NT2/D1 (cell line): ENCODE measurements at regions not wholly inside any gene's neighbourhood (a gene's known extent, or its start where the extent isn't known, plus 50 kb on each side); places are given as distances from the start of the nearest gene placed in this dataset.

Experiments
- DNase-seq: peaks from one replicate; pipeline ENCODE4 v3.0.0-alpha.2; 2011; ENCODE audit warnings: low read depth, low spot score
- H3K27me3 ChIP-seq: 2 replicates; pipeline ENCODE4 v1.6.0; 2011; ENCODE audit warnings: mild to moderate bottlenecking; ENCODE audit not compliant: insufficient read length, insufficient read depth
- H3K36me3 ChIP-seq: 2 replicates; pipeline ENCODE4 v1.6.1; 2011; ENCODE audit warnings: mild to moderate bottlenecking, low read length, mixed read lengths; ENCODE audit not compliant: insufficient read depth, insufficient read length
- H3K4me1 ChIP-seq: 2 replicates; pipeline ENCODE4 v1.5.1; 2011; ENCODE audit not compliant: insufficient read depth, insufficient read length
- H3K4me3 ChIP-seq: 2 replicates; pipeline ENCODE4 v1.5.1; 2011; ENCODE audit warnings: low read depth; ENCODE audit not compliant: insufficient read length
- H3K9ac ChIP-seq: 2 replicates; pipeline ENCODE4 v1.6.0; 2011; ENCODE audit warnings: low read depth; ENCODE audit not compliant: insufficient read length
- H3K9me3 ChIP-seq: 2 replicates; pipeline ENCODE4 v1.5.1; 2011; ENCODE audit warnings: mild to moderate bottlenecking, low read length; ENCODE audit not compliant: insufficient read depth
- SUZ12 ChIP-seq: IDR thresholded peaks from 2 replicates; pipeline ENCODE4 v1.6.1; 2011; ENCODE audit not compliant: insufficient read length, insufficient read depth; ENCODE audit errors: extremely low read depth
- YY1 ChIP-seq: IDR thresholded peaks from 2 replicates; pipeline ENCODE4 v1.6.1; 2011; ENCODE audit not compliant: insufficient read length, insufficient read depth
- ZNF274 ChIP-seq: IDR thresholded peaks from 2 replicates; pipeline ENCODE4 v1.6.1; 2011; ENCODE audit warnings: mild to moderate bottlenecking, low read depth, low read length

- DNase-seq = no peak
- Histone ChIP-seq H3K4me3 (no peak overlapping the region), H3K27me3 (no peaks in the 10 kb centered on the region), H3K36me3 (no peaks in the 10 kb centered on the region), H3K4me1 (no peaks in the 10 kb centered on the region), H3K9ac (no peak overlapping the region), H3K9me3 (no peaks in the 10 kb centered on the region)
- TF ChIP-seq ZNF274 = no peak
- TF ChIP-seq YY1 = no peak
- TF ChIP-seq SUZ12 = no peak
Measured at GRCh38 chr5:21168557-21168956, 1180.6 kb upstream of the CDH18 start.

GRCh38 chr5:21165344-21165743 is 1177.3 kb upstream of the CDH18 start:
- TF ChIP-seq ZNF274 (no peak), SUZ12 (no peak), YY1 (no peak)
- H3K9me3 ChIP-seq = no peaks in the 10 kb centered on the region
- no peak for DNase-seq

GRCh38 chr5:21164425-21164824 is 1176.4 kb upstream of the CDH18 start:
- TF ChIP-seq ZNF274 (no peak), SUZ12 (no peak), YY1 (no peak)
- H3K4me1 ChIP-seq = no peaks in the 10 kb centered on the region
- H3K36me3 ChIP-seq = no peaks in the 10 kb centered on the region
- no peaks in the 10 kb centered on the region for H3K9me3 ChIP-seq
- H3K9ac ChIP-seq = no peak overlapping the region
- no peak overlapping the region for H3K4me3 ChIP-seq
- H3K27me3 ChIP-seq = no peaks in the 10 kb centered on the region
- DNase-seq = no peak

More at GRCh38 chr5:21165344-21165743, 1177.3 kb upstream of the CDH18 start:
- no peaks in the 10 kb centered on the region for H3K27me3 ChIP-seq
- H3K4me1 ChIP-seq = no peaks in the 10 kb centered on the region
- H3K4me3 ChIP-seq = no peak overlapping the region
- no peaks in the 10 kb centered on the region for H3K36me3 ChIP-seq
- no peak overlapping the region for H3K9ac ChIP-seq

- H3K4me1 ChIP-seq = no peaks in the 10 kb centered on the region
- H3K9ac ChIP-seq = no peak overlapping the region
- H3K36me3 ChIP-seq = no peaks in the 10 kb centered on the region
- TF ChIP-seq YY1 (no peak), SUZ12 (no peak), ZNF274 (no peak)
- no peak overlapping the region for H3K4me3 ChIP-seq
- no peaks in the 10 kb centered on the region for H3K9me3 ChIP-seq
- no peaks in the 10 kb centered on the region for H3K27me3 ChIP-seq
- DNase-seq = no peak
Measured at GRCh38 chr5:21159510-21160059, 1171.6 kb upstream of the CDH18 start.

GRCh38 chr5:21154526-21154925 is 1166.5 kb upstream of the CDH18 start:
- H3K4me3 ChIP-seq = no peak overlapping the region
- DNase-seq = no peak
- no peaks in the 10 kb centered on the region for H3K36me3 ChIP-seq
- no peak for TF ChIP-seq YY1
- TF ChIP-seq ZNF274 = no peak
- TF ChIP-seq SUZ12 = no peak
- H3K4me1 ChIP-seq = no peaks in the 10 kb centered on the region
- no peaks in the 10 kb centered on the region for H3K27me3 ChIP-seq
- H3K9ac ChIP-seq = no peak overlapping the region
- no peaks in the 10 kb centered on the region for H3K9me3 ChIP-seq

GRCh38 chr5:21152611-21153010 is 1164.6 kb upstream of the CDH18 start:
- Histone ChIP-seq H3K9ac (no peak overlapping the region), H3K9me3 (no peaks in the 10 kb centered on the region), H3K4me3 (no peak overlapping the region), H3K36me3 (no peaks in the 10 kb centered on the region), H3K27me3 (no peaks in the 10 kb centered on the region), H3K4me1 (no peaks in the 10 kb centered on the region)
- no peak for TF ChIP-seq ZNF274
- TF ChIP-seq YY1 = no peak
- TF ChIP-seq SUZ12 = no peak
- DNase-seq = no peak

GRCh38 chr5:21145376-21145775 is 1157.4 kb upstream of the CDH18 start:
- no peaks in the 10 kb centered on the region for H3K9me3 ChIP-seq
- DNase-seq = no peak
- H3K4me3 ChIP-seq = no peak overlapping the region
- no peak for TF ChIP-seq YY1
- no peak for TF ChIP-seq ZNF274
- TF ChIP-seq SUZ12 = no peak
- H3K36me3 ChIP-seq = no peaks in the 10 kb centered on the region
- H3K9ac ChIP-seq = no peak overlapping the region
- no peaks in the 10 kb centered on the region for H3K27me3 ChIP-seq
- no peaks in the 10 kb centered on the region for H3K4me1 ChIP-seq

- H3K4me3 ChIP-seq = no peak overlapping the region
- no peaks in the 10 kb centered on the region for H3K9me3 ChIP-seq
- no peaks in the 10 kb centered on the region for H3K4me1 ChIP-seq
- TF ChIP-seq SUZ12 (no peak), ZNF274 (no peak), YY1 (no peak)
- DNase-seq = no peak
- H3K36me3 ChIP-seq = no peaks in the 10 kb centered on the region
- no peaks in the 10 kb centered on the region for H3K27me3 ChIP-seq
- no peak overlapping the region for H3K9ac ChIP-seq
Measured at GRCh38 chr5:21143686-21144085, 1155.7 kb upstream of the CDH18 start.
